Activated T-helper 2 cell treated with anti-CD3 and anti-CD28 coated beads, Interferon-gamma antibody, Interleukin-2, Interleukin-4, amounts not matched to agents 10 μg/mL and 5 μg/mL and 100 μg/mL, durations not matched to agents 14 hours and 24 hours and 36 hours (primary cell): ENCODE measurements at regions not wholly inside any gene's neighbourhood (a gene's known extent, or its start where the extent isn't known, plus 50 kb on each side); places are given as distances from the start of the nearest gene placed in this dataset.
"Not testable (repeated sequence)": the region's sequence is repeated elsewhere in the genome, so short reads cannot be mapped to it uniquely, and the experiment has no call there.

Experiments
- DNase-seq: peaks from one replicate; pipeline ENCODE4 v3.0.0; 2021; ENCODE audit warnings: low spot score
- H3K27ac Mint-ChIP-seq: one replicate; pipeline ENCODE4 v1.8.0; 2021; ENCODE audit warnings: mixed read lengths
- H3K27me3 Mint-ChIP-seq: one replicate; pipeline ENCODE4 v1.8.0; 2021; ENCODE audit warnings: low read depth, mixed read lengths
- H3K36me3 Mint-ChIP-seq: one replicate; pipeline ENCODE4 v1.8.0; 2021; ENCODE audit warnings: low read depth, mixed read lengths
- H3K4me1 Mint-ChIP-seq: one replicate; pipeline ENCODE4 v1.8.0; 2021; ENCODE audit warnings: low read depth, mixed read lengths
- H3K4me3 Mint-ChIP-seq: one replicate; pipeline ENCODE4 v1.8.0; 2021; ENCODE audit warnings: low read depth, mild to moderate bottlenecking, moderate library complexity, mixed read lengths
- H3K9me3 Mint-ChIP-seq: one replicate; pipeline ENCODE4 v1.8.0; 2021; ENCODE audit warnings: mixed read lengths
- intact Hi-C: fragments of 100-400 bp; cut with micrococcal nuclease; formaldehyde crosslinking; loops from one replicate; pipeline ENCODE4 v1.15.1; 2023

- intact Hi-C loops, result loop anchor here (5.0 kb wide), 1 partner anchor 591 kb away; no protein-coding TSS in a partner anchor
- H3K36me3 Mint-ChIP-seq, result no peaks in the 10 kb centered on the region
- H3K27ac Mint-ChIP-seq, result no peak overlapping the region
- no peak overlapping the region for H3K4me3 Mint-ChIP-seq
- peaks cover 3% of the 10 kb centered on the region for H3K27me3 Mint-ChIP-seq
- H3K9me3 Mint-ChIP-seq, result no peaks in the 10 kb centered on the region
- H3K4me1 Mint-ChIP-seq, result peaks cover 36% of the 10 kb centered on the region
- no peak for DNase-seq
Measured at GRCh38 chr6:27161115-27161514, 86.4 kb upstream of the PRSS16 start.

DNA sequence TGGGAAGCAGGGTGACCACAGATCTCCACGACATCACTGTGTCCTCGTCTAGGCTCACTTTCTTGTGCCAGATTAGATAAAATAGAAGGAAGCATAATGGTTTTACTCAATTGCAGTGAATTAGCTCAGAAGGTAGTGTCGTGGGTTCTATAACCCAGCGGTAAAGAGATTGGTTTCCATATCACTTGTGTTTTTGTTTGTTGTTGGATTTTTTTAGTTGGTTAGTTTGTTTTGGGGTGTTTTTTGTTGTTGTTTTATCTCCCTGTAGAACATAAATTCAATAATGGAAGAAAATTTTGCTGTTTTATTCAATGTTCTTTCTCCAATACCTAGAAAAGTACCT lies 85.9 kb upstream of the PRSS16 start:
- DNase-seq, result no peak
- H3K4me3 Mint-ChIP-seq, result no peak overlapping the region
- peak overlapping the region; percentile 22 for H3K27ac Mint-ChIP-seq
- H3K4me1 Mint-ChIP-seq, result peaks cover 31% of the 10 kb centered on the region
- H3K36me3 Mint-ChIP-seq, result no peaks in the 10 kb centered on the region
- H3K9me3 Mint-ChIP-seq, result no peaks in the 10 kb centered on the region
- H3K27me3 Mint-ChIP-seq, result peaks cover 3% of the 10 kb centered on the region
- intact Hi-C loops, result loop anchor here (5.0 kb wide), 1 partner anchor 591 kb away; no protein-coding TSS in a partner anchor

GRCh38 chr6:27161946-27162603 lies 85.4 kb upstream of the PRSS16 start:
- Mint-ChIP-seq H3K27ac (peak overlapping the region; percentile 22), H3K4me1 (peaks cover 26% of the 10 kb centered on the region), H3K36me3 (no peaks in the 10 kb centered on the region), H3K4me3 (no peak overlapping the region), H3K27me3 (peaks cover 3% of the 10 kb centered on the region), H3K9me3 (no peaks in the 10 kb centered on the region)
- intact Hi-C loops, result loop anchor here (2.0 to 5.0 kb wide), 2 partner anchors 15 to 590 kb away; no protein-coding TSS in a partner anchor
- no peak for DNase-seq

GRCh38 chr6:27163834-27164233 lies 83.7 kb upstream of the PRSS16 start:
- intact Hi-C loops, result loop anchor here (2.0 to 5.0 kb wide), 2 partner anchors 13 to 588 kb away; no protein-coding TSS in a partner anchor

DNA sequence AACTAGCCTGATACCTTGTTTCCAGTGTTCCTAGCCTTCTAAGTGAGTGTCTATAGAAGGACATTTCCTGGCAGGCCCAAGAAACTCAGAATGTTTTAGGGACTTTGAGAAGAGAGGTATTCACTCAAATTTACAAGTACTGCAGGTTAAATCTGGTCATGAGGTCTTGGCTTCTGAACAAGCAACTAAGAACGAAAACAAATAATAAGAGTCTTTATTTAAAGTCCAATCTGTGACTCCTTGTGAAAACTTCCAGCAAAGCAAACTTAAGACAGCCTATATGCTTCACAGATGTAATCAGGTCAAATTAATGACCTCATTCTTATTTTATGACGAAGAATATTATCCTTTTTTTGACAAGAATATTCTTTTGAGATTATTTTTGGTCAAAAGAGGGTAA lies 79.4 kb upstream of the PRSS16 start:
- H3K27me3 Mint-ChIP-seq, result peaks cover 17% of the 10 kb centered on the region
- H3K4me3 Mint-ChIP-seq, result no peak overlapping the region
- no peaks in the 10 kb centered on the region for H3K36me3 Mint-ChIP-seq
- no peaks in the 10 kb centered on the region for H3K9me3 Mint-ChIP-seq
- no peak for DNase-seq
- H3K27ac Mint-ChIP-seq, result no peak overlapping the region
- no peaks in the 10 kb centered on the region for H3K4me1 Mint-ChIP-seq
- intact Hi-C loops, result no loop called here

More at GRCh38 chr6:27163834-27164233, 83.7 kb upstream of the PRSS16 start:
- peaks cover 9% of the 10 kb centered on the region for H3K4me1 Mint-ChIP-seq
- H3K27me3 Mint-ChIP-seq, result peaks cover 6% of the 10 kb centered on the region
- DNase-seq, result no peak
- no peak overlapping the region for H3K4me3 Mint-ChIP-seq
- H3K27ac Mint-ChIP-seq, result no peak overlapping the region
- H3K9me3 Mint-ChIP-seq, result no peaks in the 10 kb centered on the region
- H3K36me3 Mint-ChIP-seq, result no peaks in the 10 kb centered on the region

DNA sequence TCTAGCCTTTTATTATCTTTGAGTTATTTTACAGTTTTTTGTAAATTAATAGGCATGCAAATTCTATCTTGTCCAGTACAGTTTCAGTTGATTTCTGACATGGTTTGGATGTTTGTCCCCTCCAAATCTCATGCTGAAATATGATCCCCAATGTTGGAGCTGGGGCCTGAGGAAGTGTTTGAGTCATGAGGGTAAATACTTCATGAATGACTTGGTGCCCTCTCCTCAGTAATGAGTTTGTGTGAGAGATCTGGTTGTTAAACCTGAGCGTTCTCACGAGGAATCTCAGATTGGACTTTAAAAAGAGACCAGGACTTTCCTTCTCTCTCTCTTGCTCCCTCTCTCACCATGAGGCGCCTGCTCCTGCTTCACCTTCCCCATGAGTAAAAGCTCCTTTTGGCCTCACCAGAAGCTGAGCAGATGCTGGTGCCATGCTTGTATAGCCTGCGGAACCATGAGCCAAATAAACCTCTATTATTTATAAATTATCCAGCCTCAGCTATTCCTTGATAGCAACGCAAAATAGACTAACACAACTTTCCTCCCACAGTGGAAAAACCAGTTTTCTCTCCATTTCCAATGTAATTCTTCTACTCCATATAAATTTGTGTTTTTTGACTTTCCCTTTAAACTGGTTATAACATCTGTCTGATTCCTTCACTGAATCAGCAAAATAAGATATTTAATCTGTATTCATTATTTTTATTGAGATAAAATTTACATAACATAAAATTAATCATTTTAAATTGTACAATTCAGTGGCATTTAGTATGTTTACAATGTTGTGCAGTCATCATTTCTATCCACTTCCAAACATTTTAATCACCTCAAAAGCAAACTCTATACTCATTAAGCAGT lies 78.7 kb upstream of the PRSS16 start:
- no peak for DNase-seq
- Mint-ChIP-seq H3K4me3 (no peak overlapping the region), H3K4me1 (no peaks in the 10 kb centered on the region), H3K27me3 (peaks cover 18% of the 10 kb centered on the region), H3K36me3 (no peaks in the 10 kb centered on the region), H3K27ac (no peak overlapping the region), H3K9me3 (no peaks in the 10 kb centered on the region)
- intact Hi-C loops, result no loop called here

DNA sequence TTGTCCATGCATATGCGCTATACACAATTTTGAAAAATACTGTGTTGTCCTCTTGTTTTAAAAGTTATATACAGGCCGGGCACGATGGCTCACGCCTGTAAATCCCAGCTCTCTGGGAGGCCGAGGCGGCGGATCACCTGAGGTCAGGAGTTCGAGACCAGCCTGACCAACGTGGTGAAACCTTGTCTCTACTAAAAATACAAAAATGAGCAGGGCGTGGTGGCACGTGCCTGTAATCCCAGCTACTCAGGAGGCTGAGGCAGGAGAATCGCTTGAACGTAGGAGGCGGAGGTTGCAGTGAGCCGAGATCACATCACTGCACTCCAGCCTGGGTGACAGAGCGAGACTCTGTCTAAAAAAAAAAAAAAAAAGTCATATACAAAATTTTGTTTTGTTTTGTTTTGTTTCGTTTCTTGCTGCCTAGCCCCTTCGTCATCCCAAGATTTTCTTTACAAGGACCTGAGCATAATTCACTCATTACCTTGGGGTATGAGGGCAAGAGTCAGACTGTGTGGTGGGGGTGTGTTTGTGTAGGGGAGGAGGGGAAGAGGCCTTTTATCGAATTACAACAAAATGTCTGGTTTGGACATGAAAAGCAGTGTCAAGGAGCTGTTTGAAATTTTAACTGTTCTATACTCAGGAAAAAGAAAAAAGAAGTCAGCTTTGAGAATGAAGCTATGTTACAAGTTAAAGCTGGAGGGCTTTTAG lies 74.8 kb upstream of the PRSS16 start:
- H3K36me3 Mint-ChIP-seq, H3K4me1 Mint-ChIP-seq, intact Hi-C loops, H3K9me3 Mint-ChIP-seq, H3K4me3 Mint-ChIP-seq, H3K27ac Mint-ChIP-seq, DNase-seq: not testable (repeated sequence)
- H3K27me3 Mint-ChIP-seq, result peaks cover 18% of the 10 kb centered on the region

DNA sequence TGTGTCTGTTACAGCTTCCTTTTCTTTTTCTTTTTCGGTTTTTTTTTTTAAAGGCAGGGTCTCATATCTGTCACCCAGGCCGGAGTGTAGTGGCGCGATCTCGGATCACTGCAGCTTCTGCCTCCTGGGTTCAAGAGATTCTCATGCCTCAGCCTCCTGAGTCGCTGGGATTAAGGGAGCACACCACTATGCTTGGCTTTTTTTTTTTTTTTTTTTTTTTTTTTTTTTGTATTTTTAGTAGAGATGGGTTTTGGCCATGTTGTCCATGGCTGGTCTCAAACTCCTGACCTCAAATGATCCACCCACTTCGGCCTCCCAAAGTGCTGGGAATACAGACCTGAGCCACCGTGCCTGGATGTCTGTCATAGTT lies 74.3 kb upstream of the PRSS16 start:
- H3K36me3 Mint-ChIP-seq, intact Hi-C loops, H3K4me3 Mint-ChIP-seq, DNase-seq, H3K27ac Mint-ChIP-seq, H3K4me1 Mint-ChIP-seq, H3K9me3 Mint-ChIP-seq: not testable (repeated sequence)
- H3K27me3 Mint-ChIP-seq, result peaks cover 18% of the 10 kb centered on the region

DNA sequence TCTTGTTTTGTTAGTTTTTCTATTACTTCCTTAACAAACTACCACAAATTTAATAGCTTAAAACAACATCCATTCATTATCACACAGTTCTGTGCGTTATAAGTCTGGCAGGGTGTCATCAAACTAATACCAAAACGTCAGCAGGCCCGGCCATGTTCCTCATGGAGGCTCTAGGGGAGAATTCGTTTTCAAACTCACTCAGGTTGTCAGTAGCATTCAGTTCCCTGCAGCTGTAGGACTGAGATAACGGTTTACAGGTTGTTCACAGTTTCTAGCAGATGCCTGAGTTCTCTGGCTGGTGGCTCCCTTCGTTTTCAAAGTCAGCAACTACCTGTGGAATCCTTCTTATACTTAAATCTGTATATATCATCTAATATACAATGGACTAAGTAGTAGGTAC lies 72.5 kb upstream of the PRSS16 start:
- H3K4me1 Mint-ChIP-seq, result peaks cover 11% of the 10 kb centered on the region
- H3K36me3 Mint-ChIP-seq, result no peaks in the 10 kb centered on the region
- no peak for DNase-seq
- no peak overlapping the region for H3K27ac Mint-ChIP-seq
- intact Hi-C loops, result loop anchor here (5.0 kb wide), 2 partner anchors 327 to 717 kb away; a partner anchor contains a TSS
- no peak overlapping the region for H3K4me3 Mint-ChIP-seq
- H3K9me3 Mint-ChIP-seq, result no peaks in the 10 kb centered on the region
- H3K27me3 Mint-ChIP-seq, result peaks cover 18% of the 10 kb centered on the region

GRCh38 chr6:27176096-27176495 lies 71.4 kb upstream of the PRSS16 start:
- intact Hi-C loops, result loop anchor here (1.0 to 5.0 kb wide), 6 partner anchors 13 to 716 kb away; partner anchors contain the start of gene ZNF184
- Mint-ChIP-seq H3K4me3 (peak overlapping the region; percentile 90), H3K4me1 (peaks cover 11% of the 10 kb centered on the region), H3K9me3 (no peaks in the 10 kb centered on the region), H3K36me3 (no peaks in the 10 kb centered on the region), H3K27ac (no peak overlapping the region), H3K27me3 (peaks cover 21% of the 10 kb centered on the region)
- no peak for DNase-seq

DNA sequence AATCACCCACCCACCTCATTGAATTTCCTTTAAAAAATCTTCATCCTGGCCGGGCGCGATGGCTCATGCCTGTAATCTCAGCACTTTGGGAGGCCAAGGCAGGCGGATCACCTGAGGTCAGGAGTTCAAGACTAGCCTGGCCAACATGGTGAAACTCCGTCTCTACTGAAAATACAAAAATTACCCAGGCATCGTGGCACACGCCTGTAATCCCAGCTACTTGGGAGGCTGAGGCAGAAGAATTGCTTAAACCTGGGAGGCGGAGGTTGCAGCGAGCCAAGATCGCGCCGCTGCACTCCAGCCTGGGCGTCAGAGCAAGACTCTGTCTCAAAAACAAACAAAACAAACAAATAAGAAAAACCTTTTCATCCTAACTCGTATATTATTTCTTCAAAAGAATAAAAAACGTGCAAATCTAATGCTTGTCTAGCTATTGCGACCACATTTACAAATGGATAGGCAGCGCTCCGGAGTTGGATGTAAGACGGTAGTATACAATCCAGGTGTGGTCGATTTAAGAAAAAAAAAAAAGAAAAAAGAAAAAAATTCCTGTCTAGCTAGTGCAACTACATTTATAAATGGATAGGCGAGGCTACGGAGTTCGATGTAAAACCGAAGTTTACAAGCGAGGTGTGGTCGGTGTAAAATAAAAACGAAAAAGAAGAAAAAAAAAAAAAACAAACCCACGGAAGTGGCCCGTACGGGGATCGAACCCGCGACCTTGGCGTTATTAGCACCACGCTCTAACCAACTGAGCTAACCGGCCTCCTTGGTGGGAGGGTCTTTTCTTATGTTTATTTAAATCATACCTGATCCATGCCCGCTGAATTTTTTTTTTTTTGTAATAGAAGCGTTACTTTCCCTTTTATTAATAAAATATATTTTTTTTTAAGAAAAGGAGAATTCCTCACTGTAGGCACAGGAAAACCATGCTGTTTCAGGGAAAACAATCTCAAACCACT lies 70.7 kb upstream of the PRSS16 start:
- peak overlapping the region; percentile 90 for H3K4me3 Mint-ChIP-seq
- intact Hi-C loops, result loop anchor here (1.0 to 5.0 kb wide), 7 partner anchors 14 to 715 kb away; partner anchors contain the start of gene ZNF184
- H3K36me3 Mint-ChIP-seq, result no peaks in the 10 kb centered on the region
- peak; percentile 53 for DNase-seq
- no peaks in the 10 kb centered on the region for H3K9me3 Mint-ChIP-seq
- peaks cover 11% of the 10 kb centered on the region for H3K4me1 Mint-ChIP-seq
- peaks cover 28% of the 10 kb centered on the region for H3K27me3 Mint-ChIP-seq
- peak overlapping the region; percentile 87 for H3K27ac Mint-ChIP-seq
